Neuron (in vitro differentiated cells): ENCODE measurements at regions not wholly inside any gene's neighbourhood (a gene's known extent, or its start where the extent isn't known, plus 50 kb on each side); places are given as distances from the start of the nearest gene placed in this dataset.
"Not testable (repeated sequence)": the region's sequence is repeated elsewhere in the genome, so short reads cannot be mapped to it uniquely, and the experiment has no call there.

Source experiments
- H2AFZ ChIP-seq: one replicate; pipeline ENCODE4 v1.6.1; 2013; ENCODE audit warnings: low read depth, mild to moderate bottlenecking, inconsistent platforms, low read length, moderate library complexity
- H3K27me3 ChIP-seq: one replicate; pipeline ENCODE4 v1.6.1; 2013; ENCODE audit warnings: low read length; ENCODE audit not compliant: insufficient read depth
- H3K36me3 ChIP-seq: one replicate; pipeline ENCODE4 v1.6.1; 2013; ENCODE audit warnings: low read length; ENCODE audit not compliant: insufficient read depth
- H3K4me1 ChIP-seq: one replicate; pipeline ENCODE4 v1.6.1; 2013; ENCODE audit warnings: low read length; ENCODE audit not compliant: insufficient read depth
- H3K4me3 ChIP-seq: 2 replicates; pipeline ENCODE4 v1.5.1; 2013; ENCODE audit warnings: mild to moderate bottlenecking, low read length, moderate library complexity
- H3K9me3 ChIP-seq: one replicate; pipeline ENCODE4 v1.6.1; 2013; ENCODE audit warnings: low read length

DNA sequence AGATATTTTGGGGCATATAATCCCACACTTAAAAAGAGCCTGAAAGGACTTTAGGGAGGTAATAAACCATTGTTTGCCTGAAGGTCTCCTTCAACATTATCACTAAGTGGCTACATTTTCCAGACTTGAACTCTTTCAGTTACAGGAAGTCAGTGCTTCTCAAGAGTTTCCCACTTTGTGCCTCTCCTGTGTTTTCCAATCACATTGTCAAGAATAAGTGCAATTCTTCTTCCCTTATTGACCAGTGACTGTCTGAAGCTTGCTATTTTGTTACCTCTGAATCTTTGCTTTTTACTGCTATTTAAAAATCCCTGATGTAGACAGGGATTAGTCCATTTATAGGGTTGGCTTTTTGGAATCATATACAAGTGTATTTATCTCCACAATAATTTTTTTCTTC, 346.7 kb upstream of the ANKRD30A start:
- Histone ChIP-seq H3K36me3 (no peaks in the 10 kb centered on the region), H3K27me3 (no peaks in the 10 kb centered on the region), H2AFZ (no peak overlapping the region), H3K9me3 (no peaks in the 10 kb centered on the region), H3K4me3 (no peak overlapping the region), H3K4me1 (no peaks in the 10 kb centered on the region)

DNA sequence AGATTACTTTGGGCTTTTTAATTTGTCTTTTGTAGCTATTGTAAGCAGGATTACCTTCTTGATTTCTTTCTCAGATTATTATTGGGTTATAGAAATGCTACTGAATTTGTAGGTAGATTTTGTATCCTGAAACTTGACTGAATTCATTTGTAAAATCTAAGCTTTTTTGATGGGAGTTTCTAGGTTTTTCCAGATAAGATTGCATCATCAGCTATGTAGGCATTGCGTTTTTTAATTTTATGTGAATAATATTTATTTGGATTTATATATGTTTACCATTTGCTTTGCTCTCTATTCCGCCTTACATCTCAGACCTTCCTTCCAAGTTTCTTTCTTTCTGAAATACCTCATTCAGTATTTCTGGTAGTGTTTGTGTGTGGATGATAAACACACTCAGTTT, 351.7 kb upstream of the ANKRD30A start:
- no peak overlapping the region for H2AFZ ChIP-seq
- H3K4me1 ChIP-seq = no peaks in the 10 kb centered on the region
- H3K27me3 ChIP-seq = no peaks in the 10 kb centered on the region
- no peak overlapping the region for H3K4me3 ChIP-seq
- H3K9me3 ChIP-seq = no peaks in the 10 kb centered on the region
- H3K36me3 ChIP-seq = no peaks in the 10 kb centered on the region

DNA sequence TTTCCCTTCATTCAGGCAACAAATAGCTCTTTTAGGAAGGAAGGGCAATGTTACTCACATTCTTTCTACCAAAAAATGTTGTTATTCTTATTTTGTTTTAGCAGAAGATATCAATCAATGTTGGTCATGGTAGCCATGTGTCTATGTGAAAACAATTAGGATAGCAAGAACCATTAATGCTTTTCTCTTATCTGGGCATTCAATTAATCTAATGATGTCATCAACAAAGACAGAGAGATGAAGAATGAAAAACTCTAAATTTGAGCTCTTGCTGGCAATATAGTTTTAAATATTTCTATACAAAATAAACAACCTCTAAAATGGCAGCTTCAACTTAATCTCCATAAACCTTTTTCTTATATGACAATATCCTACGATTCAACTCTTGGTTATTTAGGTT, 353.7 kb upstream of the ANKRD30A start:
- H3K4me3 ChIP-seq = no peak overlapping the region
- peaks cover 6% of the 10 kb centered on the region for H3K4me1 ChIP-seq
- H3K27me3 ChIP-seq = no peaks in the 10 kb centered on the region
- H2AFZ ChIP-seq = no peak overlapping the region
- H3K9me3 ChIP-seq = no peaks in the 10 kb centered on the region
- H3K36me3 ChIP-seq = no peaks in the 10 kb centered on the region

DNA sequence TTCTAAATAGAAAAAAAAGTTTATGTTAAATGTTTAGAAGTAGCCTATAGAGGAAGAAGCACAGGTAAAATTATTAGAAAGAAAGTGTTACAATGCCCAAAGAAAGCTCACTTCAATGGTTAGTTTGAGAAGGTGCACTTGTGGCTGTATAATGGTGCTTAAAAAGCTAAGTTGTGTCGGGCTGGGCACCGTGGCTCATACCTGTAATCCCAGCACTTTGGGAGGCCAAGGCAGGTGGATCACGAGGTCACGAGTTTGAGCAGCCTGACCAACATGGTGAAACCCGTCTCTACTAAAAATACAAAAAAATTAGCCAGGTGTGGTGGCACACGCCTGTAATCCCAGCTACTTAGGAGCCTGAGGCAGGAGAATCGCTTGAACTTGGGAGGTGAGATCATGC, 355.7 kb upstream of the ANKRD30A start:
- not testable (repeated sequence) for H3K36me3 ChIP-seq, H2AFZ ChIP-seq, H3K9me3 ChIP-seq, H3K4me3 ChIP-seq, H3K27me3 ChIP-seq
- peaks cover 11% of the 10 kb centered on the region for H3K4me1 ChIP-seq

DNA sequence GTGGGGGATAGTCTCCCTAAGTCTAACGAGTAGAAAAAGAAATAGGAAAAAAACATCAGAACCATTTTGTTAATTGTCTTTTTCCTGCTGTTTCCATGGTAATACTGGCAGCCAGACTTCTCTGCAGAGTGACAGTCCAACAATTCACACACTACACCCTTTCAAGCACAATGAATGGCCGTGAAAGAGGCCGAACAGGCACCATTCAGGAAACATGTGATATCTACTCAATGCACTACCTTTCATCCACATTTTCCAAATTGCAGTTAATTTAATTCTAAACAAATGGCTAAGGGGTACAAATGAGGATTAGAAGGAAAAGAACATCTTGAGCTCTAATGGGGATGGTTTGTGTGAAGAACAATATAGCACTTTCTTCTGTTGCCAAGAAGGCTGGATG, 358.5 kb upstream of the ANKRD30A start:
- H2AFZ ChIP-seq = no peak overlapping the region

DNA sequence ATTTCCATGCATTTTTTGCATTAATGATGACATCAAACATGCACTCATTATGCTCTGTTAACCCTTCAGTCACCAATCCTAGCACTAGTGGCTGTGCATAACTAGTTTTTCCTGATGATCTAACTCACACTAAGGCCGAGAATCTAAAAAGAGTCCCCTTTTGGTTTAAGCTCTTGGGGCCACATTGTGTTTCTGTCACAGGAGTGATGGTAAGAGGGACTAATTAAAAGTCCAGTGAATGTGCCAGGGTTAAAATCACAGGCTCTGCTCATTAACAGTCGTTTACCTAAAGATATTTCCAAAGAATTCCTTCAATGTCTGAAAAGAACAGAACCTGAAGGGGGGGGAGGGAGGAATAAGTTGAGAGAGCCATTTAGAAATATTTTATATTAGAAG, 359.0 kb upstream of the ANKRD30A start:
- H3K36me3 ChIP-seq = no peaks in the 10 kb centered on the region
- H3K4me1 ChIP-seq = peaks cover 11% of the 10 kb centered on the region
- H3K27me3 ChIP-seq = no peaks in the 10 kb centered on the region
- H2AFZ ChIP-seq = no peak overlapping the region
- no peaks in the 10 kb centered on the region for H3K9me3 ChIP-seq
- H3K4me3 ChIP-seq = no peak overlapping the region

More for the DNA sequence above, 358.5 kb upstream of the ANKRD30A start:
- Histone ChIP-seq H3K4me3 (no peak overlapping the region), H3K36me3 (no peaks in the 10 kb centered on the region), H3K9me3 (no peaks in the 10 kb centered on the region), H3K4me1 (peaks cover 11% of the 10 kb centered on the region), H3K27me3 (no peaks in the 10 kb centered on the region)

DNA sequence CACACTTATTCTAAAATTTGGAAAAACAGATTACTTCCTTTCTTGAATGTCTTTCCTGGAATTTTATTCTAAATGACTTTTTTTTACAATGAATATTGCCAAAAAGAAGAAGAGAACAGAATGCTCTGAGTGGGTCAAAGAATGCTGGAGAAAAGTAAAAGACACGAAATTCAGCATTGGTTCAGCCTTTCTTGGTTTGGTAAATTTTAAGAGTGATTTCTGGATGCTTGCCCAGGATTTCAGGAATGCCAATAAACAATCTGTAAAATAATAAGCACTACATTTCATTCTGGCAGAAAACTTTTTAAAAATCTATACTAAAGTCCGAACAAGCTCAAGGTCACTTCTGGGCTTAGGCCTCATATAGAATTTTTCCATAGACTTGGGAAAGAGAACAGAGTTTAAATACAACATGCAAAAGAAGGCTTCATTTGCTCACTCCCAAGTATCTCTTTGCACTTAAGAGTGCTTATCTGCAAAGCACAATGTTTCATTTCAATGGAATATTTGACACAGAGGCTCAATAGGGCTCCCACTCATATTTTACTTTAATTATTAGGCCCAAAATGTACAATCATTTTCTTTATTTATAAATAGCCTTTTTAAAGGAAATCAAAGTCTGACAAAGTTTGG, 359.5 kb upstream of the ANKRD30A start:
- Histone ChIP-seq H3K4me3 (no peak overlapping the region), H3K9me3 (no peaks in the 10 kb centered on the region), H3K4me1 (peaks cover 11% of the 10 kb centered on the region), H2AFZ (no peak overlapping the region), H3K27me3 (no peaks in the 10 kb centered on the region), H3K36me3 (no peaks in the 10 kb centered on the region)

DNA sequence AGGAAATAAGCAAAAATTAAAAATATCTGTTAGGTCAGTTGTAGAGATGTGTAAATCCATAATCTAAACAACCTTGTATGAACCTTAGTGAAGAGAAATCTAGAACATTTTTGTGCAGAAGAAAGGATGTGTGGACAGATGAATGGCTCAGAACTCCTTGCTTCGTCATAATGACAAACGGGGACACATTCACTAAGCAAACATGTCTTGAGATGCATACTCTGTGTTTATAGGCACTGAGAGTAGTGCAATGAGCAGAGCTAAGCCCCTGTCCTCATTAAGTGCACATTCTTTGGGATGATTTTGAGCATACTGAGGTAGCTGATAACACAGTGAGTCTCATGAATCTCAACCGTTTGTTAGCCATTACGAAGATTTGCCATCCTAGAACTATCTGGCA, 360.6 kb upstream of the ANKRD30A start:
- Histone ChIP-seq H2AFZ (no peak overlapping the region), H3K9me3 (no peaks in the 10 kb centered on the region), H3K4me1 (peaks cover 11% of the 10 kb centered on the region), H3K36me3 (no peaks in the 10 kb centered on the region), H3K27me3 (no peaks in the 10 kb centered on the region), H3K4me3 (no peak overlapping the region)

DNA sequence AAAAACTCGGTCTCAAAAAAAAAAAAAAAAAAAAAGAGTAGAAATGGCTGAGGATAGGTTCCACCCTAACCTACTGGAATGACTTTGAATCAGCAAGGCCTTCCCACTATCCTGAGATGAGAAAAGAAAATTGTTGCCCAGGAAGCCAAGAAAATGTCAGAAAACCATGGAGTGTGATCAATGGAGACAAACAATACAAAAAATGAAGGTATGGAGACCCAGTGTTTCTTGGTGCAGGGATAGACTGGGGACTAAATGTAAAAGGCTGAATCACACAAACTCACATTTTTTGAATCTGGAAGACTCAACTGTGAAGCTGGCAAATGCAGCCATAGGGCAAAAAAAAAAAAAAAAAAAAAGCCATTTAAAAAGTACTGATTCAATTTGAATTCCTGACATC, 364.3 kb upstream of the ANKRD30A start:
- Histone ChIP-seq H3K4me3 (no peak overlapping the region), H3K36me3 (no peaks in the 10 kb centered on the region), H3K27me3 (no peaks in the 10 kb centered on the region), H2AFZ (no peak overlapping the region), H3K4me1 (no peaks in the 10 kb centered on the region), H3K9me3 (no peaks in the 10 kb centered on the region)

DNA sequence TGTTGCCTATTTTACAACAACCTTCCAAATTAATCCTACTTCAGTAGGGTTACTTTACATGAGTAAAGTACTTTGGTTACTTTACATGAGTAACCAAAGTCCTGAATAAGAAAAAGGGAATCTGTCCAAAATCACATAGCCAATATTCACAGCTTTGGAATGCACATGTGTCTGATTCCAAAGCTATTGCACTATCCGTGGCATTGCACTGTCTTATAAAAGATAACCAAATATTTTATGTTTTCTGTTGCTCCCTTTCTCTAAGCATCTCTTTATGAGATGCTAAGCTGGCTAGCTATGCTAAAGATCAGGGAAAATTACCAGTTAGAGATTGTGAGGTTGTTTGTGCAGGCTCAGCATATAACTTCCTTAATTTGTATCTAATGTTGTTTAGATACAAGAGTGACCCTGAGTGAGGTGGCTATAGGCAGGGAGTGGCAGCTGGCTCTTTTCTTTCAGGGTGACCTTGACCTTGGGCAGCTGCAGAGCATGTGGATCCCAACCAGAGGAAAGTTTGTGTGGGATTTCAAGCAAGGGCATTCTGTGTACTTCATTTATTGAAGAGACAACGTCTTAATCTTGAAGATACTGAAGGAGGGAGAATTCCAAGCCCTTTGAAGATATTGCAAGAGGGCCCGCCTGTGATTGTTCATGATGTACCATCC, 366.1 kb upstream of the ANKRD30A start:
- no peaks in the 10 kb centered on the region for H3K9me3 ChIP-seq
- no peaks in the 10 kb centered on the region for H3K36me3 ChIP-seq
- no peak overlapping the region for H2AFZ ChIP-seq
- H3K4me3 ChIP-seq = no peak overlapping the region
- no peaks in the 10 kb centered on the region for H3K4me1 ChIP-seq
- no peaks in the 10 kb centered on the region for H3K27me3 ChIP-seq

DNA sequence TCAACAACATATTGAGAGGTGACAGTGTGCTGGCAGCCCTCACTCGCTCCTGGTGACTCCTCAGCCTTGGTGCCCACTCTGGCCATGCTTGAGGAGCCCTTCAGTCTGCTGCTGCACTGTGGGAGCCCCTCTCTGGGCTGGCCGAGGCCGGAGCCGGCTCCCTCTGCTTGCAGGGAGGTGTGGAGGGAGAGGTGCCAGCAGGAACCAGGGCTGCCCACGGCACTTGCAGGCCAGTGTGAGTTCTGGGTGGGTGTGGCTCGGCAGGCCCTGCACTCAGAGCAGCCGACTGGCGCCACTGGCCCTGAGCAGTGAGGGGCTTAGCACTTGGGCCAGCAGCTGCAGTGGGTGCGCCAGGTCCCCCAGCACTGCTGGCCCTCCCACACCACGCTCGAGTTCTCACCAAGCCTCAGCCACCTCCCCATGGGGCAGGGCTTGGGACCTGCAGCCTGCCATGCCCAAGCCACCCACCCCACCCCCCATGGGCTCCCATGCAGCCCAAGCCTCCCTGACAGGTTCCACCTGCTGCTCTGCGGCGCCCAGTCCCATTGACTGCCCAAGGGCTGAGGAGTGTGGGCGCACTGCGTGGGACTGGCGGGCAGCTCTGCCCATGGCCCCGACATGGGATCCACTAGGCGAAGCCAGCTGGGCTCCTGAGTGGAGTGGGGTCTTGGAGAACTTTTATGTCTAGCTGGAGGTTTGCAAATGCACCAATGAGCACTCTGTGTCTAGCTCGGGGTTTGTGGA, 377.1 kb upstream of the ANKRD30A start:
- H3K27me3 ChIP-seq = no peaks in the 10 kb centered on the region
- H3K36me3 ChIP-seq = no peaks in the 10 kb centered on the region

DNA sequence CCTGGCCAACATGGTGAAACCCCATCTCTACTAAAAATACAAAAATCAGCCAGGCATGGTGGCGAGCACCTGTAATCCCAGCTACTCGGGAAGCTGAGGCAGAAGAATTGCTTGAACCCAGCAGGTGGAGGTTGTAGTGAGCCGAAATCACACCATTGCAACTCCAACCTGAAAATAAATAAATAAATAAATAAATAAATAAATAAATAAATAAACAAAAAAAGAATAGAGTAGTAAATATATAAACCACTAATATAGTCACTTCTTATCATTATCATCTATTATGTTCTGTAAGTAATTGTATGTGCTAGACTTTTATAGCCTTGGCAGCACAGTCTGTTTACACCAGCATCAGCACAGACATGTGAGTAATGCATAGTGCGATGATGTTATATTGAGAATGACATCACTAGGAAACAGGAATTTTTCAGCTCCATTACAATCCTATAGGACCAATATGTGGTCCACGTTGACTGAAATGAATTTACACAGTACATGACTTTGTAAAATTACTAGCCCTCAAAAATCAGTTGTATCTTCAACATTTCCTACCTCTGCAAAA, 385.4 kb upstream of the ANKRD30A start:
- Histone ChIP-seq H3K27me3 (no peaks in the 10 kb centered on the region), H3K36me3 (no peaks in the 10 kb centered on the region), H3K4me3 (no peak overlapping the region), H2AFZ (no peak overlapping the region), H3K4me1 (no peaks in the 10 kb centered on the region), H3K9me3 (no peaks in the 10 kb centered on the region)

More for the DNA sequence above, 377.1 kb upstream of the ANKRD30A start:
- Histone ChIP-seq H2AFZ (no peak overlapping the region), H3K9me3 (no peaks in the 10 kb centered on the region), H3K4me1 (no peaks in the 10 kb centered on the region), H3K4me3 (no peak overlapping the region)

DNA sequence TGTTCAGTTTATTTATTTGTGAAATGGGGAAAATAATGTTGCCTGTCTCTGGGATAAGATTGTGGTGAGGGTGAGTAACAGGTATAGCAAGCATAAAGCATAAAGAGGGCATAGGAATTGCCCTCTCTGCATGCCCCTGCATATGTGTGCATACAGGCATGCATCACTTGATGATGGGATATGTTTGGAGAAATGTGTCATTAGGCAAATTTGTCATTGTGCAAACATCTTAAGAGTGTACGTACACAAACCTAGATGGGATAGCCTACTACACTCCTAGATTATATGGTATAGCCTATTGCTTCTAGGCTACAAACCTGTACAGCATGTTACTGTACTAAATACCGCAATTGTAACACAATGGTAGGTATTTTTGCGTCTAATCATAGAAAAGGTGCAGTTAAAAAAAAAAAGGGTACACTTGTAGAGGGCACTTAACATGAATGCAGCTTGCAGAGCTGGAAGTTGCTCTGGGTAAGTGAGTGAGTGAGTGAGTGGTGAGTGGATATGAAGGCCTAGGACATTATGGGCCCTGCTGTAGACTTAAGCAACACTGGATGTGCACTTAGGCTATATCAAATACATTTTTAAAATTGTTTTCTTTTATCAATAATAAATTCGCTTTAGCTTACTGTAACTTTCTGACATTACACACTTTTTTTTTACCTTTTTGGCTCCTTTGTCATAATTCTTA, 386.5 kb upstream of the ANKRD30A start:
- H3K27me3 ChIP-seq = no peaks in the 10 kb centered on the region
- H3K4me1 ChIP-seq = no peaks in the 10 kb centered on the region
- H3K36me3 ChIP-seq = no peaks in the 10 kb centered on the region
- H3K9me3 ChIP-seq = no peaks in the 10 kb centered on the region
- H3K4me3 ChIP-seq = no peak overlapping the region
- H2AFZ ChIP-seq = no peak overlapping the region
